GM12874 (cell line): ENCODE measurements at regions not wholly inside any gene's neighbourhood (a gene's known extent, or its start where the extent isn't known, plus 50 kb on each side); places are given as distances from the start of the nearest gene placed in this dataset.

Experiments
- TF ChIP-seq, protein P1 (sequence below): IDR thresholded peaks from 2 replicates; pipeline ENCODE4 v1.5.1; 2011; ENCODE audit warnings: low read depth, mild to moderate bottlenecking, control low read depth, low read length, moderate library complexity; ENCODE audit not compliant: insufficient read depth

DNA sequence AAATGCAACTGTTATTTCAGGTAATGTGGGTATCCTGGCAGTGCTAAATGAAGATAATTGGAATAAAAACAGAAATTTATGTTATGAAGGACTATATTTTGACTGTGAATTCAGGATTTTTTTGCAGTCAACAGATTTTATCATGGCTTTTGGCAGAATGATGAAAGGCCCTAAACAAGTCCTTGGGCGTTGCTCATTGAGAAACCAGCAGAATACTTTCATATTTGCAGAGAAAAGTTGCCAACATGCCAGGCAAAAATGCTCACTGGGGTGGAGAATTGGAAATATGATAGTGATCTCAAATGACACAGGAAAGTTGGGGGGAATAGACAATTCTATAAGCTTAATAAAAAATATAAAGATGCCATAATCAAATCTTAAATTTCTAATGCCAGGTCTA lies 121.1 kb downstream of the GPR85 start:
- TF ChIP-seq, protein P1, sequence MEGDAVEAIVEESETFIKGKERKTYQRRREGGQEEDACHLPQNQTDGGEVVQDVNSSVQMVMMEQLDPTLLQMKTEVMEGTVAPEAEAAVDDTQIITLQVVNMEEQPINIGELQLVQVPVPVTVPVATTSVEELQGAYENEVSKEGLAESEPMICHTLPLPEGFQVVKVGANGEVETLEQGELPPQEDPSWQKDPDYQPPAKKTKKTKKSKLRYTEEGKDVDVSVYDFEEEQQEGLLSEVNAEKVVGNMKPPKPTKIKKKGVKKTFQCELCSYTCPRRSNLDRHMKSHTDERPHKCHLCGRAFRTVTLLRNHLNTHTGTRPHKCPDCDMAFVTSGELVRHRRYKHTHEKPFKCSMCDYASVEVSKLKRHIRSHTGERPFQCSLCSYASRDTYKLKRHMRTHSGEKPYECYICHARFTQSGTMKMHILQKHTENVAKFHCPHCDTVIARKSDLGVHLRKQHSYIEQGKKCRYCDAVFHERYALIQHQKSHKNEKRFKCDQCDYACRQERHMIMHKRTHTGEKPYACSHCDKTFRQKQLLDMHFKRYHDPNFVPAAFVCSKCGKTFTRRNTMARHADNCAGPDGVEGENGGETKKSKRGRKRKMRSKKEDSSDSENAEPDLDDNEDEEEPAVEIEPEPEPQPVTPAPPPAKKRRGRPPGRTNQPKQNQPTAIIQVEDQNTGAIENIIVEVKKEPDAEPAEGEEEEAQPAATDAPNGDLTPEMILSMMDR = no peak

DNA sequence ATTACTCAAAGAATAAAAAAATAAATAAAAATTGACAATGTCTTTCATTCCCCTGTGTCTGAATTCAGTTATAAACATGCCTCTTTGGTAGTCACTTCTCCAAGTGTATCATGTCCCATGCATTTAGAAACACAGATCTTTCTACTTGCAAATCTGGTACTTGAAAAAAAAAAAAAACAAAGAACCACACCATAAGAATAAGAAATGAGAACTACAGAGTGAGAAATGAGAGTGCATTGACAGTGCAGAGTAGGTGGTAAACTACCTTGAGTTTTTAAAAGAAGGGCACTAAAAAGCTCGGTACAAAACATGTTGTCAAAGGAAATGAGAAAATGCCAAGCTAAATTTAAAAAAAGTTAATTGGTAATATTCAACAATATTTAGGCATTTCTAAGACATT lies 123.0 kb downstream of the GPR85 start:
- TF ChIP-seq, protein P1 = no peak

DNA sequence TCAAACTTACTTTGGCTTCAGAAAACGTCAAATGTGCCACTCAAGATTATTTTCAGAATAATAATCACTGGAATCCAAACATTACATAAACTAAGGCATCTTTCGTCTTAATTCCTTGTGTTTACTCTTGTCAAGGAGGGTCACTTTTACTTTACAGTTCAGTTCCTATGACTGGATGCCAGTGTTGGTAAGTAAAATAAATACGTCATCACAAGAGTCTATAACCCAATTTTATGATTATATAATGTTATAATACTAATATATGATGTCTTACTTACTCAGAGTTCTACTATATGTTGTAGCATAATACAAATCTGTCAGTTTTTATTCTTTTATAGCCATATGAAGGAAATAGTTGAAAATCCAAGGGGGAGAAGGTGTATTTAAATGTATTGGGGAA lies 123.8 kb downstream of the GPR85 start:
- TF ChIP-seq, protein P1 = no peak

DNA sequence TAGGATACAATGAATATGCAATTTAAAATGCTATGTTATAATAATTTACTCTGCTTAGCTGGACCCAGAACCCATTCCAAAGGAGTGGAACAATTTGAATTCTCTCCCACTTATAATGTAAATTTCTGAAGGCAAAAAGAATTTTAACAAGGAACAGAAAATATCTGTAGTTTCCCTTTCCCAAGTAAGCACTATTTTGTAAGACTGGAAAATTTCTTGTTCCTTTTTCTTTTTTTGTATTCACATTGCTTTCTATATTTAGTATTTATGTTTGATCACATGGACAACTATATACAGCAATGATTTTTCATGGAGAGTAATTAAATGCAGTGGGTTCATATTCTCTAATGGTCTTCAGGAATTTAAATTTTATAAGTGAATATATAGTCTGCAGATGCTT lies 127.4 kb downstream of the GPR85 start:
- TF ChIP-seq, protein P1 = no peak

DNA sequence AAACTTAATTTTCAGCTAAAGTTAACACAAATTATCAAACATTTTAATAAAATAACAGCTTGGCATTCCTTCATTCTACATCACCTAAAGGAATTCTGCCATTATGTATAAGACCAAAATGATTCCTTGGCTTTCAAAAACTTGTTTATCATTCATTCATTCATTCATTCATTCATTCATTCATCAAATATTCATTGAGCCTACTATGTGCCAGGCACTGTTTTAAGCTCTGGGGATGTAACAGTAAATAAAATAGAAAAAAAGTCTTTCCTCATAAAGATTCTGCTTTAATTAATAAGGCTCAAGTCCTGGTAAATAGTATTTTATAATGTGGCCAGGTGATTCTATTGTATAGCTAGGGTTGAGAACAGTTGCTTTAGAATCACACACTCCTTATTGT lies 127.9 kb downstream of the GPR85 start:
- TF ChIP-seq, protein P1 = no peak

DNA sequence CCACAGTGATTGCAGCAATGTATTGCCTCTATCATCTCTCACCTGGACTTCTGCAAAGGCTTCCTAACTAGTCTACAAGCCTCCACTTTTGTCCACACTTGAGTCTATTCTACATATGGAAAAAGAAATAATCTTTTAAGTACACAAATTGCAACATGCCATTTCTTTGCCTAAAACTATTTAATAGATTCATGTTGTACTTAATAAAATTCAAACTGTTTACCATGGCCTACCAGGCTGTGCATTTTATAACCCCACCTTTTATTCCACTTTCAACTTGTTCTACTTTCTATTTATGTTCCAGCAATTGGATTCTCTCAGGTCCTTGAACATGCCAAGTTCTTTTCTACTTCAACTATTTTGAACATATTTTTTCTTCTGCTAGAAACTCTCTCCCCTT lies 128.7 kb downstream of the GPR85 start:
- TF ChIP-seq, protein P1 = no peak

DNA sequence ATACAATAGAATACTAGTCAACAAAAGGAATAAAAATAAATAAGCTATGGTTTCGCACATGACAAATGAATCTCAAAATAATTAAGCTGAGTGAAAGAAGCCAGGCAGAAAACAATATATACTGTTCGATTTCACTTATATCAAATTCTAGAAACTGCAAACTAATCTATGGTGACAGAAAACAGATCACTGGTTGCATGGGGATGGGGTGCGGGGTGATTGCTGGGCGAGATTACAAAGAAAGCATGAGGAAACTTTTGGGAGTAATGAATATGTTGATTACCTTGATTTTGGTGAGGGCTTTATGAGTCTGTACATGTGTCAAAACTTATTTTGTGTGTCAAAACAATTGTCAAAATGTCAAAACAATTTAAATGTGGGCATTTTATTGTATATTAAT lies 135.6 kb downstream of the GPR85 start:
- TF ChIP-seq, protein P1 = no peak

DNA sequence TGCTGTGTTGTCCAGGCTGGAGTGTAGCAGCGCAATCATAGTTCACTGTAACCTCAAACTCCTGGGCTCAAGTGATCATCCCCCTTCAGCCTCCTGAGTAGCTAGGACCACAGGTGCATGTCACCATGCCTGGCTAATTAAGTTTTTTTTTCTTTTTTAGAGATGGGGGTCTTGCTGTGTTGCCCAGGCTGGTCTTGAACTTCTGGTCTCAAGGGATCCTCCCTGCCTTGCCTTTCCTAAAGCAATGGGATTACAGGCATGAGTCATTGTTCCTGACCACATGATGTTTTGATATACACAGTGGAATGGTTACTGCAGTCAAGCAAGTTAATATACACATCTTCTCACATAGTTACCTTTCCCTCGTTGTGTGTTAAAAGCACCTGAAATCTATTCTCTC lies 140.3 kb downstream of the GPR85 start:
- TF ChIP-seq, protein P1 = no peak
